Neural cell (in vitro differentiated cells): ENCODE measurements at regions not wholly inside any gene's neighbourhood (a gene's known extent, or its start where the extent isn't known, plus 50 kb on each side); places are given as distances from the start of the nearest gene placed in this dataset.

ENCODE experiments used
- H2AFZ ChIP-seq: fragments of 200-600, 300-800 bp; sonication (generic), shearing (Covaris generic); 2 replicates; pipeline ENCODE4 v1.6.0; 2014; ENCODE audit warnings: low read depth, mild to moderate bottlenecking, antibody characterized with exemption, low read length, moderate library complexity
- H3F3A ChIP-seq: fragments of 200-600 bp; shearing (Covaris generic); 2 replicates; pipeline ENCODE4 v1.6.1; 2016; ENCODE audit warnings: mild to moderate bottlenecking, moderate library complexity, mixed read lengths, antibody characterized with exemption, low read length; ENCODE audit not compliant: insufficient read depth, poor library complexity, severe bottlenecking
- H3K27ac ChIP-seq: fragments of 200-600, 300-800 bp; sonication (generic), shearing (Covaris generic); 2 replicates; pipeline ENCODE4 v1.5.1; 2014; ENCODE audit warnings: mild to moderate bottlenecking, low read length, moderate library complexity
- H3K27me3 ChIP-seq: fragments of 300-800, 200-600 bp; sonication (generic), shearing (Covaris generic); 2 replicates; pipeline ENCODE4 v1.6.0; 2014; ENCODE audit warnings: mild to moderate bottlenecking, low read depth, low read length, moderate library complexity; ENCODE audit not compliant: insufficient read depth
- H3K36me3 ChIP-seq: fragments of 300-800, 200-600 bp; sonication (generic), shearing (Covaris generic); 2 replicates; pipeline ENCODE4 v1.5.1; 2014; ENCODE audit warnings: mild to moderate bottlenecking, antibody characterized with exemption, low read length, moderate library complexity; ENCODE audit not compliant: insufficient read depth
- H3K4me2 ChIP-seq: fragments of 300-800, 200-600 bp; sonication (generic), shearing (Covaris generic); 2 replicates; pipeline ENCODE4 v1.6.0; 2014; ENCODE audit warnings: mild to moderate bottlenecking, low read length
- H3K4me3 ChIP-seq: fragments of 300-800, 200-600 bp; sonication (generic), shearing (Covaris generic); 2 replicates; pipeline ENCODE4 v1.5.1; 2014; ENCODE audit warnings: mild to moderate bottlenecking, low read length, moderate library complexity
- H3K79me2 ChIP-seq: fragments of 200-600 bp; shearing (Covaris generic); replicated peaks from 2 replicates; pipeline ENCODE4 v1.6.0; 2014; ENCODE audit warnings: mild to moderate bottlenecking, low read length, moderate library complexity; ENCODE audit not compliant: insufficient read depth
- H3K9ac ChIP-seq: fragments of 300-800, 200-600 bp; sonication (generic), shearing (Covaris generic); 2 replicates; pipeline ENCODE4 v1.6.1; 2016; ENCODE audit warnings: mild to moderate bottlenecking, low read length, mixed read lengths
- H3K9me2 ChIP-seq: fragments of 200-600 bp; shearing (Covaris generic); 2 replicates; pipeline ENCODE4 v1.6.1; 2016; ENCODE audit warnings: mild to moderate bottlenecking, low read length, mixed read lengths; ENCODE audit not compliant: insufficient read depth
- H3K9me3 ChIP-seq: fragments of 200-600, 300-800 bp; sonication (generic), shearing (Covaris generic); 2 replicates; pipeline ENCODE4 v1.6.1; 2016; ENCODE audit warnings: mild to moderate bottlenecking, mixed run types, low read length, moderate library complexity, mixed read lengths
- H4K20me1 ChIP-seq: fragments of 200-600 bp; shearing (Covaris generic); 2 replicates; pipeline ENCODE4 v1.6.1; 2016; ENCODE audit warnings: mild to moderate bottlenecking, mixed run types; ENCODE audit not compliant: insufficient read depth
- MXI1 ChIP-seq: fragments of 450-650 bp; conservative IDR thresholded peaks from 2 replicates; pipeline ENCODE4 v1.6.1; 2014; ENCODE audit warnings: antibody characterized with exemption, mild to moderate bottlenecking; ENCODE audit not compliant: poor library complexity, severe bottlenecking
- POLR2AphosphoS5 ChIP-seq: IDR thresholded peaks from 2 replicates; pipeline ENCODE4 v1.6.1; 2012
- RAD21 ChIP-seq: fragments of 450-650 bp; conservative IDR thresholded peaks from 2 replicates; pipeline ENCODE4 v1.6.1; 2014; ENCODE audit warnings: antibody characterized with exemption, mild to moderate bottlenecking, moderate library complexity
- SMC3 ChIP-seq: fragments of 450-650 bp; conservative IDR thresholded peaks from 2 replicates; pipeline ENCODE4 v1.6.1; 2014; ENCODE audit warnings: antibody characterized with exemption, mild to moderate bottlenecking, moderate library complexity; ENCODE audit not compliant: poor library complexity
- TF ChIP-seq, protein P1 (sequence below): fragments of 450-650 bp; IDR thresholded peaks from 2 replicates; pipeline ENCODE4 v1.5.1; 2014; ENCODE audit warnings: antibody characterized with exemption, mild to moderate bottlenecking, moderate library complexity; ENCODE audit not compliant: poor library complexity, severe bottlenecking
- TF ChIP-seq, protein P2 (sequence below): IDR thresholded peaks from 2 replicates; pipeline ENCODE4 v1.6.1; 2012; ENCODE audit warnings: borderline replicate concordance

DNA sequence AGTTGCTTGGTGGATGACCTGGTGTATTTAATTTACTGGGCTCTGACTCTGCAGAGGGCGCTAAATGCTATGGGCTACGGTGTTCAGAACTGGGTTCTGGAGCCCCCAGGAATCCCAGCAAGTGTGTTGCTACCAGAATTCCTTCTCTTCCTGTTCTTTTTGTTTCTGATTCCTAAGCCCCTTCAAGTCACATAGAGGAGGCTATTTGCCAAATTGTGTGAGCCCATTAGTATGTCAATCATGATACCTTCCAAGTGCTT is 358.2 kb upstream of the SPRED2 start:
- no peak overlapping the region for H3K27ac ChIP-seq
- H3K4me3 ChIP-seq = peak overlapping the region; percentile 46
- H2AFZ ChIP-seq = no peak overlapping the region
- H4K20me1 ChIP-seq = no peaks in the 10 kb centered on the region
- TF ChIP-seq, protein P1, sequence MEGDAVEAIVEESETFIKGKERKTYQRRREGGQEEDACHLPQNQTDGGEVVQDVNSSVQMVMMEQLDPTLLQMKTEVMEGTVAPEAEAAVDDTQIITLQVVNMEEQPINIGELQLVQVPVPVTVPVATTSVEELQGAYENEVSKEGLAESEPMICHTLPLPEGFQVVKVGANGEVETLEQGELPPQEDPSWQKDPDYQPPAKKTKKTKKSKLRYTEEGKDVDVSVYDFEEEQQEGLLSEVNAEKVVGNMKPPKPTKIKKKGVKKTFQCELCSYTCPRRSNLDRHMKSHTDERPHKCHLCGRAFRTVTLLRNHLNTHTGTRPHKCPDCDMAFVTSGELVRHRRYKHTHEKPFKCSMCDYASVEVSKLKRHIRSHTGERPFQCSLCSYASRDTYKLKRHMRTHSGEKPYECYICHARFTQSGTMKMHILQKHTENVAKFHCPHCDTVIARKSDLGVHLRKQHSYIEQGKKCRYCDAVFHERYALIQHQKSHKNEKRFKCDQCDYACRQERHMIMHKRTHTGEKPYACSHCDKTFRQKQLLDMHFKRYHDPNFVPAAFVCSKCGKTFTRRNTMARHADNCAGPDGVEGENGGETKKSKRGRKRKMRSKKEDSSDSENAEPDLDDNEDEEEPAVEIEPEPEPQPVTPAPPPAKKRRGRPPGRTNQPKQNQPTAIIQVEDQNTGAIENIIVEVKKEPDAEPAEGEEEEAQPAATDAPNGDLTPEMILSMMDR = peak; percentile 22
- TF ChIP-seq RAD21 = no peak
- H3F3A ChIP-seq = no peaks in the 10 kb centered on the region
- H3K9me3 ChIP-seq = no peaks in the 10 kb centered on the region
- H3K36me3 ChIP-seq = no peaks in the 10 kb centered on the region
- H3K9me2 ChIP-seq = no peaks in the 10 kb centered on the region
- H3K4me2 ChIP-seq = no peak overlapping the region
- no peak overlapping the region for H3K9ac ChIP-seq
- no peaks in the 10 kb centered on the region for H3K27me3 ChIP-seq
- H3K79me2 ChIP-seq = no peaks in the 10 kb centered on the region

DNA sequence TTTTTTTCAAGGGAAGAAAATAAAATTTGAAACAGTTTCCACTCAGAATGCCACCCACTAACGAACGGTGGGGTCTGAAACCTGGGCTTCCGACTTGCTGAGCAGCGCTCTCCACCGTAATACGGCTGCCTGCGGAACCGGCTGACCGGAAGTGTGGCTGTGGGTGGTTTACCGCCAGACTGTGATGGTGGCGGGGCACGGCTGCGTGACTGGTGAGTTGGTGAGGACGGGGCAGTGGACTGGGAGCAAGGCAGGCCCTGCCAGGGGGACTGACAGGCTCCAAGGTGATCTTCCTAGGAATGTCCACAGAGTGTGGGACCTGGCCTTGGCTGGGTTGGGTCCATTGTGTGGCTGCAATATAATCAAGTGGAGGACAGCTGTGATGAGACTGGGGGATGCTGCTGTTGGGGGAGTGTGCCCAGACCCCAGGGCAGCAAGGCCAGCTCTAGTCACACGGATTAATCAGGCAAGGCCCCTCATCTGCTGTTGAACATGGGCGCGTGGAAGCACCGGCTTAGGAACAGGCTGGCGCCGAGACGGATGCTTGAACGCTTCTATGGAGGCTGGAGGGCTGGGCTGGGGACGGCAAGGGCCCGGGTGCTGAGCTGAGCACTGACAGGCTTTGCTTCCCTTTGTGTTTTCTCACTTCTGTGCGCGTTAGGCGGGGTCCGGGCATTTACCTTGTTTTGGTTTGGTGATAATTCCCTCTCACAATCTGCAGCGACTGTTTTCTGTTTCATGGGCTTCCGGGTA is 357.7 kb upstream of the SPRED2 start:
- Histone ChIP-seq H3K79me2 (no peaks in the 10 kb centered on the region), H3K36me3 (no peaks in the 10 kb centered on the region), H3K9me3 (no peaks in the 10 kb centered on the region), H2AFZ (no peak overlapping the region), H3K27me3 (no peaks in the 10 kb centered on the region), H3K4me3 (no peak overlapping the region), H3K4me2 (no peak overlapping the region), H4K20me1 (no peaks in the 10 kb centered on the region), H3F3A (no peaks in the 10 kb centered on the region), H3K27ac (no peak overlapping the region), H3K9me2 (no peaks in the 10 kb centered on the region), H3K9ac (no peak overlapping the region)
- TF ChIP-seq MXI1 (no peak), RAD21 (no peak)

DNA sequence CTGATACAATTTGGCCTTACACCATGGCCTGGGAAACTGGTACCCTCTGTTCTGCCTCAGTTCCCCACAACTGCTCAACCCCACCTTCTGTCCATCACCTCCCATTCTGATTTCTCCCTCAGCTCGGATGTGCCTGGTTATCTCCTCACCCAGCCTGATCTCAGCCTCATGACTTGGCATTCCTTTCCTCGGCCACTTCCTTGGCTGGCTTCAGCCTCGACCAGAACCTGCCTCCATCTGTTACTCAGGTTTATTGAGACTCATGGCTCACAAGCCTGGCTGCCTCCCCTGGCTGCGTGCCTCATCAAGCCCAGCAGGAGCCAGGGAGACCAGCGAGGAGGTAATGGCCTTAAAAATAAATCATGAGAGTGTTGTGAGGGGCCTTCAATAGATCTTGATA is 356.2 kb upstream of the SPRED2 start:
- no peaks in the 10 kb centered on the region for H3K79me2 ChIP-seq
- no peaks in the 10 kb centered on the region for H3K27me3 ChIP-seq
- no peaks in the 10 kb centered on the region for H3K9me2 ChIP-seq
- H3F3A ChIP-seq = no peaks in the 10 kb centered on the region
- H3K27ac ChIP-seq = no peak overlapping the region
- H3K4me2 ChIP-seq = no peak overlapping the region
- TF ChIP-seq SMC3 = no peak
- no peak for TF ChIP-seq MXI1
- no peak for TF ChIP-seq POLR2AphosphoS5
- TF ChIP-seq RAD21 = no peak
- TF ChIP-seq, protein P2, sequence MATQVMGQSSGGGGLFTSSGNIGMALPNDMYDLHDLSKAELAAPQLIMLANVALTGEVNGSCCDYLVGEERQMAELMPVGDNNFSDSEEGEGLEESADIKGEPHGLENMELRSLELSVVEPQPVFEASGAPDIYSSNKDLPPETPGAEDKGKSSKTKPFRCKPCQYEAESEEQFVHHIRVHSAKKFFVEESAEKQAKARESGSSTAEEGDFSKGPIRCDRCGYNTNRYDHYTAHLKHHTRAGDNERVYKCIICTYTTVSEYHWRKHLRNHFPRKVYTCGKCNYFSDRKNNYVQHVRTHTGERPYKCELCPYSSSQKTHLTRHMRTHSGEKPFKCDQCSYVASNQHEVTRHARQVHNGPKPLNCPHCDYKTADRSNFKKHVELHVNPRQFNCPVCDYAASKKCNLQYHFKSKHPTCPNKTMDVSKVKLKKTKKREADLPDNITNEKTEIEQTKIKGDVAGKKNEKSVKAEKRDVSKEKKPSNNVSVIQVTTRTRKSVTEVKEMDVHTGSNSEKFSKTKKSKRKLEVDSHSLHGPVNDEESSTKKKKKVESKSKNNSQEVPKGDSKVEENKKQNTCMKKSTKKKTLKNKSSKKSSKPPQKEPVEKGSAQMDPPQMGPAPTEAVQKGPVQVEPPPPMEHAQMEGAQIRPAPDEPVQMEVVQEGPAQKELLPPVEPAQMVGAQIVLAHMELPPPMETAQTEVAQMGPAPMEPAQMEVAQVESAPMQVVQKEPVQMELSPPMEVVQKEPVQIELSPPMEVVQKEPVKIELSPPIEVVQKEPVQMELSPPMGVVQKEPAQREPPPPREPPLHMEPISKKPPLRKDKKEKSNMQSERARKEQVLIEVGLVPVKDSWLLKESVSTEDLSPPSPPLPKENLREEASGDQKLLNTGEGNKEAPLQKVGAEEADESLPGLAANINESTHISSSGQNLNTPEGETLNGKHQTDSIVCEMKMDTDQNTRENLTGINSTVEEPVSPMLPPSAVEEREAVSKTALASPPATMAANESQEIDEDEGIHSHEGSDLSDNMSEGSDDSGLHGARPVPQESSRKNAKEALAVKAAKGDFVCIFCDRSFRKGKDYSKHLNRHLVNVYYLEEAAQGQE = no peak
- no peaks in the 10 kb centered on the region for H3K36me3 ChIP-seq
- H2AFZ ChIP-seq = no peak overlapping the region
- H3K9me3 ChIP-seq = no peaks in the 10 kb centered on the region
- no peak overlapping the region for H3K4me3 ChIP-seq
- H4K20me1 ChIP-seq = no peaks in the 10 kb centered on the region
- no peak overlapping the region for H3K9ac ChIP-seq
